WTC11 (cell line): ENCODE measurements at regions not wholly inside any gene's neighbourhood (a gene's known extent, or its start where the extent isn't known, plus 50 kb on each side); places are given as distances from the start of the nearest gene placed in this dataset.

ENCODE experiments used
- ATAC-seq: fragments of 200-7000 bp; cut with Tn5 transposase; 2 replicates; pipeline ENCODE4 v1.10.0; 2021; ENCODE audit warnings: mild to moderate bottlenecking, moderate library complexity
- CTCF ChIA-PET: fragments of 300-600 bp; sonication (Branson Sonifier 250); formaldehyde crosslinking; loops from one replicate; lab custom pipeline; 2021; ENCODE audit warnings: antibody characterized with exemption; lab: Charles Lee
- POLR2A ChIA-PET: fragments of 350-600 bp; sonication (Branson Sonifier 250); formaldehyde crosslinking; loops from one replicate; lab custom pipeline; 2021; ENCODE audit warnings: antibody characterized with exemption; lab: Charles Lee
- DNase-seq: peaks from one replicate; pipeline ENCODE4 v3.0.0; 2021; ENCODE audit warnings: low spot score
- H3K27ac Mint-ChIP-seq: 2 replicates; pipeline ENCODE4 v1.8.0; 2021; ENCODE audit warnings: mixed read lengths
- H3K27me3 Mint-ChIP-seq: 2 replicates; pipeline ENCODE4 v1.8.0; 2021; ENCODE audit warnings: low read depth, mild to moderate bottlenecking, moderate library complexity, mixed read lengths
- H3K36me3 Mint-ChIP-seq: 2 replicates; pipeline ENCODE4 v1.8.0; 2021; ENCODE audit warnings: mixed read lengths
- H3K4me1 Mint-ChIP-seq: 2 replicates; pipeline ENCODE4 v1.8.0; 2022; ENCODE audit warnings: mixed read lengths
- H3K4me3 Mint-ChIP-seq: 2 replicates; pipeline ENCODE4 v1.8.0; 2021; ENCODE audit warnings: mild to moderate bottlenecking, moderate library complexity, mixed read lengths
- H3K9me3 Mint-ChIP-seq: 2 replicates; pipeline ENCODE4 v1.8.0; 2021; ENCODE audit warnings: mixed read lengths
- ATF1 ChIP-seq: sonication (generic); formaldehyde crosslinking; IDR thresholded peaks from 2 replicates; pipeline ENCODE4 v1.8.1; 2023; ENCODE audit warnings: mild to moderate bottlenecking, moderate library complexity, missing genetic modification reagents
- ATF3 ChIP-seq: sonication (generic); formaldehyde crosslinking; conservative IDR thresholded peaks from 2 replicates; pipeline ENCODE4 v1.8.1; 2022; ENCODE audit warnings: mild to moderate bottlenecking, missing genetic modification reagents
- ATF6 ChIP-seq: sonication (generic); formaldehyde crosslinking; IDR thresholded peaks from 2 replicates; pipeline ENCODE4 v1.8.1; 2023; ENCODE audit warnings: mild to moderate bottlenecking, missing genetic modification reagents
- CTCF ChIP-seq: fragments of 200-600 bp; IDR thresholded peaks from 2 replicates; pipeline ENCODE4 v1.8.0; 2022; ENCODE audit warnings: antibody characterized with exemption
- EMX1 ChIP-seq: fragments of 250-450 bp; sonication (Bioruptor Pico); IDR thresholded peaks from 2 replicates; pipeline ENCODE4 v1.8.0; 2021; ENCODE audit warnings: mild to moderate bottlenecking
- FOXK1 ChIP-seq: sonication (generic); formaldehyde crosslinking; IDR thresholded peaks from 2 replicates; pipeline ENCODE4 v1.8.0; 2022; ENCODE audit warnings: mild to moderate bottlenecking, moderate library complexity, missing genetic modification reagents
- FOXP1 ChIP-seq: sonication (generic); formaldehyde crosslinking; IDR thresholded peaks from 2 replicates; pipeline ENCODE4 v1.8.0; 2022; ENCODE audit warnings: missing genetic modification reagents, mild to moderate bottlenecking, moderate library complexity, borderline replicate concordance
- HMGA2 ChIP-seq: fragments of 250-450 bp; sonication (Bioruptor Pico); IDR thresholded peaks from 2 replicates; pipeline ENCODE4 v1.4.0; 2021; ENCODE audit warnings: mild to moderate bottlenecking, moderate library complexity
- NFYB ChIP-seq: sonication (generic); formaldehyde crosslinking; conservative IDR thresholded peaks from 2 replicates; pipeline ENCODE4 v1.8.0; 2022; ENCODE audit warnings: low read depth, missing genetic modification reagents
- NR3C1 ChIP-seq: sonication (generic); formaldehyde crosslinking; conservative IDR thresholded peaks from 2 replicates; pipeline ENCODE4 v1.8.1; 2023; ENCODE audit warnings: low read depth, mild to moderate bottlenecking, missing genetic modification reagents
- PRDM15 ChIP-seq: sonication (generic); formaldehyde crosslinking; IDR thresholded peaks from 2 replicates; pipeline ENCODE4 v1.8.0; 2022; ENCODE audit warnings: missing genetic modification reagents
- ZBTB43 ChIP-seq: sonication (generic); formaldehyde crosslinking; IDR thresholded peaks from 2 replicates; pipeline ENCODE4 v1.8.1; 2023; ENCODE audit warnings: mild to moderate bottlenecking, missing genetic modification reagents
- ZMAT4 ChIP-seq: fragments of 250-450 bp; sonication (Bioruptor Pico); IDR thresholded peaks from 2 replicates; pipeline ENCODE4 v1.9.0; 2021; ENCODE audit warnings: mild to moderate bottlenecking
- ZNF232 ChIP-seq: sonication (generic); formaldehyde crosslinking; IDR thresholded peaks from 2 replicates; pipeline ENCODE4 v1.8.0; 2022; ENCODE audit warnings: mild to moderate bottlenecking, missing genetic modification reagents
- ZNF317 ChIP-seq: sonication (generic); formaldehyde crosslinking; IDR thresholded peaks from 2 replicates; pipeline ENCODE4 v1.8.1; 2023; ENCODE audit warnings: low read depth, mild to moderate bottlenecking, moderate library complexity, missing genetic modification reagents, borderline replicate concordance
- ZNF416 ChIP-seq: fragments of 250-450 bp; sonication (Bioruptor Pico); IDR thresholded peaks from 2 replicates; pipeline ENCODE4 v1.9.0; 2021; ENCODE audit warnings: mild to moderate bottlenecking, inconsistent platforms
- ZNF512 ChIP-seq: sonication (generic); formaldehyde crosslinking; IDR thresholded peaks from 2 replicates; pipeline ENCODE4 v1.8.1; 2022; ENCODE audit warnings: missing genetic modification reagents, borderline replicate concordance
- ZNF532 ChIP-seq: fragments of 250-450 bp; sonication (Bioruptor Pico); IDR thresholded peaks from 2 replicates; pipeline ENCODE4 v1.9.0; 2021; ENCODE audit warnings: mild to moderate bottlenecking, borderline replicate concordance

GRCh38 chr14:21978184-21978998 is 304.8 kb upstream of the OR4E1 start:
- no peak for TF ChIP-seq FOXP1
- TF ChIP-seq ZNF532 (CRISPR knock-in tag): no peak
- TF ChIP-seq CTCF: peak; percentile 87
- no peak for TF ChIP-seq ZBTB43
- DNase-seq (peak; percentile 67), ATAC-seq (peak; percentile 93)
- POLR2A ChIA-PET: interaction anchor here (0.5 kb wide), 1 partner anchor 22 kb away, joined by 3 read pairs; no protein-coding TSS in a partner anchor
- H3K36me3 Mint-ChIP-seq: no peaks in the 10 kb centered on the region
- H3K4me1 Mint-ChIP-seq: no peaks in the 10 kb centered on the region
- peaks cover 30% of the 10 kb centered on the region for H3K27me3 Mint-ChIP-seq
- CTCF ChIA-PET: interaction anchor here (0.5 to 3.8 kb wide), 95 partner anchors 8 to 582 kb away, joined by 3 to 123 read pairs (median 5); no protein-coding TSS in a partner anchor
- no peaks in the 10 kb centered on the region for H3K9me3 Mint-ChIP-seq
- no peak overlapping the region for H3K27ac Mint-ChIP-seq
- no peak overlapping the region for H3K4me3 Mint-ChIP-seq

GRCh38 chr14:21974741-21975140 is 301.1 kb upstream of the OR4E1 start:
- H3K27me3 Mint-ChIP-seq: peaks cover 51% of the 10 kb centered on the region
- no peaks in the 10 kb centered on the region for H3K36me3 Mint-ChIP-seq
- TF ChIP-seq ZMAT4: no peak
- no peak for TF ChIP-seq ZNF416 (CRISPR knock-in tag)
- no peak for TF ChIP-seq EMX1 (CRISPR knock-in tag)
- no peak for TF ChIP-seq PRDM15 (CRISPR knock-in tag)
- TF ChIP-seq NFYB: no peak
- TF ChIP-seq ATF1: no peak
- no peak for TF ChIP-seq FOXK1 (CRISPR knock-in tag)
- TF ChIP-seq ATF3 (CRISPR knock-in tag): no peak
- TF ChIP-seq ZNF317 (CRISPR knock-in tag): no peak
- TF ChIP-seq ZNF232: no peak
- no peak for TF ChIP-seq NR3C1
- no peak for TF ChIP-seq ATF6 (CRISPR knock-in tag)
- TF ChIP-seq ZNF512: no peak
- TF ChIP-seq HMGA2 (CRISPR knock-in tag): no peak

More at GRCh38 chr14:21974741-21975140, 301.1 kb upstream of the OR4E1 start:
- POLR2A ChIA-PET: no interaction called here
- Mint-ChIP-seq H3K9me3 (no peaks in the 10 kb centered on the region), H3K4me3 (no peak overlapping the region), H3K27ac (no peak overlapping the region), H3K4me1 (no peaks in the 10 kb centered on the region)
- CTCF ChIA-PET: interaction anchor here (1.3 kb wide), 1 partner anchor 61 kb away, joined by 3 read pairs; no protein-coding TSS in a partner anchor
- ATAC-seq (no peak), DNase-seq (no peak)
